ENCODE measurements at regions not wholly inside any gene's neighbourhood (a gene's known extent, or its start where the extent isn't known, plus 50 kb on each side); places are given as distances from the start of the nearest gene placed in this dataset.

- TF ChIP-seq POLR2A (IDR thresholded peaks at IDR 0.05) = no peak
- TF ChIP-seq EP300 (IDR thresholded peaks at IDR 0.05) = no peak
- no peak for TF ChIP-seq CTCF (IDR thresholded peaks at IDR 0.05)
- TF ChIP-seq POLR2AphosphoS5 (IDR thresholded peaks at IDR 0.05) = no peak
Observed at GRCh38 chr14:81662066-81662465, 128.4 kb upstream of the SEL1L start.
